HG03469 (cell line): ENCODE measurements at regions not wholly inside any gene's neighbourhood (a gene's known extent, or its start where the extent isn't known, plus 50 kb on each side); places are given as distances from the start of the nearest gene placed in this dataset.
"Not testable (repeated sequence)": the region's sequence is repeated elsewhere in the genome, so short reads cannot be mapped to it uniquely, and the experiment has no call there.

Experiments
- ATAC-seq: cut with Tn5 transposase; IDR thresholded peaks from one replicate; pipeline ENCODE4 v1.9.1; 2021; ENCODE audit warnings: mild to moderate bottlenecking, moderate library complexity, moderate number of reproducible peaks; ENCODE audit not compliant: unreplicated experiment

DNA sequence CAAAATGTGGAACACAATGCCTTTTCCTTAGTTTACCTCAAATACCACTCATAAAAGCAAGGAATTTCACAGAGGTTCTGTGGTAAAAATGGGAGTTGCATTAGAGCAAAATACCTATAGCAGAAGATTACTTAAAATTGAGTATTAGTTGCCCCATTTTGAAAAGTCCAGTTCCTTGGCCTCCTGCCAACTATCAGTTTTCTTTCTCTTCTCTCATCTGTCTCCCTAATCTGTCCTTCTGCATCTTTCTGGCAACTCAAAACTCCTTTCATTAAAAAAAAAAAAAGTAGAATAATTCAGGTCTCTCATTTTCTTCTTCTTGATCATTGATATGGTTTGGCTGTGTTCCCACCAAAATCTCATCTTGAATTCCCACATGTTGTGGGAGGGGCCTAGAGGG lies 127.3 kb downstream of the ATP23 start:
- ATAC-seq: no peak

DNA sequence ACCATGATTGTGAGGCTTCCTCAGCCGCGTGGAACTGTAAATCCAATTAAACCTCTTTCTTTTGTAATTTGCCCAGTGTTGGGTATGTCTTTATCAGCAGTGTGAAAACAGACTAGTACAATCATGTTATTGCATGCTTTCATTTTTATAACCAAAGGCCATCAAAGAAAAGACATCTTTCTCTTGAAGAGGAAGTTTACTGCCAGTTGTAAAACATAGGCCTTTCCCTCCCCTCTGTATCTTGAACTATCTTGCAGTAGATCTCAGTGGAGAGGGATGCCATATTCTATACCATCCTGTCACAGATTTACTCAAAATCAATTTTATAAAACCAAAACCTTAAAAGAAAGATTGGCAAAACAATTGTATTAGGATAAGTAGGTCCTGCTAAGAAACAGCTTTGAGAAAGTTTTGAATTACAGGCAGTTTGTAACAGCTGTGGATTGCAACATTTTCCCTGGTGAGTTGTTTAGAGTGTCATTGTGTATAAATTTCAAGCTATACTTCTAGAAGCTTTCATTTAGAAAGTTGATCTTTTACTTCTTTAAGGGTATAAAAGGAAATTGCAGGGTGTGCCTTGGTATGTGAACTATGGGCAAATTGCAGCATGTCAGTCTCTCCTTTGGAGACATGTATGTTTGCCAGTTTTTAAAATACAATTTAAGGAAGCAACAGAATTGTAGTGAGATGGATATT lies 128.0 kb downstream of the ATP23 start:
- ATAC-seq: no peak

DNA sequence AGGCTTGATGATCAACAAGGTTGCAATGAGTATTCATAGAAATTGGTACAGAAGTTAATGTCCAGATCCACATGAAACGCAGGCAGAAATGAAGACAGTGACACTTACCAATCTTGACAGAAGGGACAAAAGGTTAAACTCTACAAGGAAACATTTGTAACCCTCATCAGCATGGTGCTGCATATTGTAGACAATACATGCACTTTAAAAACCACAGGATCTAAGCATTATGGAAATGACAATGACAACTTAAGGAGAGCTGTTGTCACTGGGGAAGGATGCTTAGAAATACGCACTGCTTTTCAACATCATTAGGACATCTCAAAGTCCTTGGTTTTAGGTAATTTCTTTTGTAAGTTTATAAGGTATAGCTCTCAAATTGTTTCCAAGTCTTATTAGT lies 130.6 kb downstream of the ATP23 start:
- ATAC-seq: no peak

DNA sequence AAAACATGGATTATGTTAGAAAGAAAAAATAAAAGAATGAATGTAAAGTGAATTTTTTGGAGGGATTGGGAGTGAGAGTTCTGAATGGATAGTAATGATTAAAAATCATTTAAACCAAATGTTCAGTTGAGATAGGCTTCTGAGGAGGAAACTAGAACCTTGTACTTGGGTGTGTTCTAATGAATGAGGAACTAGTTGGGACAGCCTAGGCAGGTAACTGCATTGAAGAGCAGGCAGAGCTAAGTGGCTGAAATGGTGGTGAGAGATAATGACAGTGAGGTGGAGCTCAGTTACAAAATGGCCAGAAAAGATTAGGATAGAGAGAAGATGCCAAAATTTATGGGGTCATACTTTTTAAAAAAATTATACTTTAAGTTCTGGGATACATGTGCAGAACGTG lies 132.9 kb downstream of the ATP23 start:
- no peak for ATAC-seq

DNA sequence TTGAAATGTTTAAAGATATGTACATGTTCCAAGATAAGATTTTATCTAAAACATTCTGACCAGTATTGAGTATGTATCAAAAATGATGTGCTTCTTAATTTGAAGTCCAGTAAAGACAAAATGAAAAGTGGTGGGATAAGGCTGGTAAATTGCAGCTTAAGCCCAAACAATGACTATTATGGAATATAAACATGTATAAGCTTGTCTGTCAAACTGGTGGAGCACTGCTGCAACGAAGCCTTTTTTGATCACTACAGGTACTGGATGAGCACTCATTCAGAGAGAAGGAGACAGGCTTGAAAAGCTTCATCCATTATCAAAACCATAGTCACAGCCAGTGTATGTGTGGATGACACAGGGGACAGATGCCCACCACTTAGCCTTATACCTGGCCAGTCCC lies 138.4 kb downstream of the ATP23 start:
- no peak for ATAC-seq

DNA sequence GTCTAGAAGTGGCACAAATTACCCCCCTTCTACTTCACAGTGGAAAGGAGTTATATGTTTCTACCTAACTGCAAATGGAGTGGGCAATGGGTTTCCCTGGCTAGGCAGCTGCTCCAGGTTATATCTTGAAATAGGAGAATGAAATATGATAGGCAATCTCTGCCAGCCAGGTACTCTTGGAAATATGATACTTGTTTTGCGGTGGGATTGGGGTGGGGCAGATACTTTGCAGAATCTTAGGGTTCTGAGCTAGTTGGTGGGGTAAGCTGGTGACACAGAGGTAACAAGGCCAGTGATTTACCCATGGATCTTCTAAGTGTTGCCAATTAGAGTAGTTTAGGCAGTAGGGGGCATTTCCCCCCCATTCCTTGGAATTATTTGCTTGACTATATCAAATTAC lies 140.1 kb downstream of the ATP23 start:
- ATAC-seq: no peak

DNA sequence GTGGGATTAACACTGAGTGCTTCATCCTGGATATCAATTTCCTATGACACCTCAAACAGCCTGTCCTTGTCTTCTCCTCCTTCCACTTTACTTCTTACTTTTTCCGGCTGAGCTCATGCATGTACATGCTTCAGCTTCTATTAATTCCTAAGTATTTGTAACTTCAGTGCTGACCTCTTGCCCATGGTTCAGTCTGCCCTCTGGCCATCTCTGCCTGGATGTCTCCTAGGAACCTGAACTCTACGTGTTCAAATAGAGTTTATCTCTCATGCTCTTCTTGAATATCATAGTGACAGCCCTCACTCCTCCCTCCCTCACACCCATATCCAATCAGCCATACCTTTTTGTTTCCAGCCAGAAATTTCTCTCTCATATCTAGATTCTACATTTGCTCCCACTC lies 141.6 kb downstream of the ATP23 start:
- no peak for ATAC-seq

DNA sequence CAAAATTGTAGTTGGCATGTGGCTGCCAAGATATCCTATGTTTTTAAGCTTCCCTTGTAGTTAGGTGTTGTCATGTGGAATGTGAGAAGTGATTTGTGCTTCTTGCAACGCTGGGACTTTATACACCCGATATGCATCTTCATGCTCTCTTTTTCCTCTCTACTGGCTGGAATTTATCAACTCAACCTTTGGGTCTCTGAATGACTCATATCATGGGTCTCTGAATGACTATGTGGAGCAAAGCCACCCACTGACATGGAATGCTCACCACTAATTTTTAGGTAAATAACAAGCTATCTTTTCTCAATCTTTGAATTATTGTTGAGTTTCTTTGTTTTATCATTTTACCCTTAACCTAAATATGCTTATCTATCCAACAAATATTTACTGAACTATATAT lies 144.6 kb downstream of the ATP23 start:
- ATAC-seq: no peak

DNA sequence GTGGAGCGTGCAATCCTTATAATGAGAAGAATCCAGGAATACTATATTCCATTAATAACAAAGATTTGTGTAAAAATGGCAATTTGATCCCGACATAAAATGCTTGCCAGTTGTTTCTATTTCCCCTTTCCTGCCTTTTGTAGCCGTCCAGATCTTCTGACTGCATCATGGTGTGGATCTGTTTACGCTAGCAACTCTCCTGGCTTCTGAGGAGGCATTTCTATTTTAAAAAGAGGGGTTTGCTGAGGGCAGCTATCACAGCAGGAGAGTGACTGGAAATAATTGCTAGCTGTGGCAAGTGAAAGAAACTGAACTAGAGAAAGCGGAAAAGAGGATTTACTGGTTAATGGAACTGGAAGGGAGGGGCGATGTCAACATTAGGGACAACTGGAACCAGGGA lies 145.6 kb downstream of the ATP23 start:
- no peak for ATAC-seq

DNA sequence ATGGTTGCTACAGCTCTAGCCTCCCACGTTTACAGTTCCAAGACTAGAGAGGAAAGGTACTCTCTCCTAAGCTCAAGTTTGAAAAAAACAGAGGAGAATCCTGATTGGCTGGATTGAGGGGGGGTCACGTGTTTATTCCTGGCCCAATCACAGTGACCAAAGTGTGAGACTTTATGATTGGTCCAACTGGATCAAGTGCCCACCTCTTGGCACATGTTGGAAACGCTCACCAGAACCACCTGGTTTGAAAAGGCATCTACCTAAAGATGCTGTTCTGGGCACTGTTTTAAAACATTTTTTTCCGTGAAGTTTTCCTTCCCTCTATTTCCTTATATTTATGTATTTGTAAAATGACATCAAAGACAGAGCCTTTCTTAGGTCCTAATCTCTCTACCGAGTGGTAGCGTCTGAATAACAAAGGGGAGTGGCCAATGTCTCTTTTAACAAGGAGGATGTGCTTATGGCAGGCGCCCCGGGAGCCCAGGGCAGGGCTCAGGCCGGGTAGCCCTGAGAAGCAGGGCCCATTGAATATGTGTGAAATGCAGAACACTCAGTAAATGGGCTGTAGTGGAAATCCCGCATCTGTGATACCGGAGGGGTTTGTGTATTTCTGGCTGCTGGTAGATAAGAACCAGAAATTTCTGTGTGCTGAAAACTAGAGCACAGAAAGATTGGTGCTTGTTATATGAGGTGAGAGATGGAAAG lies 146.2 kb downstream of the ATP23 start:
- no peak for ATAC-seq

DNA sequence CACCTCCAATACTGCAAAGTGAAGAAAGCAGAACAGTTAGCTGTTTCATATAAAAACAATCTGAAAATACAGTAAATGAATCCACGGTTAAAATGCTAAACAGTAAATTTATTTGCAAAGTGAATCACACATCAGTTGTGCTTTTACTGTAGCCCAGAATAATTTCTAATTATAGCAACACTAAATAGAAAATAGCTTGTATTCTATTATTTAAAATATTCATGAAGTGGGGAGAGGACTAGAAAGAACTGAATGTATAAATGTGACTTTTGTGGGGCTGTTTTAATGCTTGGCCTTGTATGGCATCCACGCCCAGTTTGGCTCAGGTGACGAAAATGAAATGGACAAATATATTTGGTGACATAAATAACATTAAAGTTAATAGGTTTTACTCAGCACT lies 148.2 kb downstream of the ATP23 start:
- ATAC-seq: no peak

DNA sequence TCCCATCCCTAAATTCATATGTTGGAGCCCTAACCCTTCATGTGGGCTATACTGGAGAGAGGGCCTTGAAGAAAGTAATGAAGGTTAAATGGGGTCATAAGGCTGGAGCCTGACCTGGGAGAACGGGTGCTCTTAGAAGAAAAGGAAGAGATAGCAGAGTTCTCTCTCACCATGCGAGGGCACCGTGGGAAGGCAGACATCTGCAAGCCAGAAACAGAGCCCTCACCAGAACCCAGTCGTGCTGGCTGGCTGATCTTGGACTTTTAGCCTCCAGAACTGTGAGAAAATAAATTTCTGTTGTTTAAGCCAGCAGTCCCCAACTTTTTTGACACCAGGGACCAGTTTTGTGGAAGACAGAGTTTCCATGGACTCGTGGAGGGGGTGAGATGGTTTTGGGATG lies 149.3 kb downstream of the ATP23 start:
- ATAC-seq: no peak

DNA sequence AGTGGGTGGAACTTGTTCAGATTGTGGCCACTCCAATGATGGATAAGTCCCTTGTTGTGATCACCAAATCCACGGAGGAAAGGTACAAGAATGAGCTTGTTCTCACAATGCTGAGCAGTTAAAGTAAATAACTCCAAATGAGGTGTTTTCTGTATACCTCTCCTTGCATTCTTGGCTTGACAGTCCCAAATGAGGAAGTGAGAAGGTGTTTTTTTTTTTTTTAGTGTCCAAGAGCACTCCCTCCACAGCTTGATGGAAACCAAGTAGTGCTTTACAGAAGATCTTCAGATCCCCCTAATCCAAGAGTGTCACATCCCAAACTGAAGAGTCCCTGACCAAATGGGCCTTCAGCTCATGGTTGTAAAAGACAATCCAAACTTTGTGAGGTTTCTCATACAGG lies 153.6 kb downstream of the ATP23 start:
- no peak for ATAC-seq

DNA sequence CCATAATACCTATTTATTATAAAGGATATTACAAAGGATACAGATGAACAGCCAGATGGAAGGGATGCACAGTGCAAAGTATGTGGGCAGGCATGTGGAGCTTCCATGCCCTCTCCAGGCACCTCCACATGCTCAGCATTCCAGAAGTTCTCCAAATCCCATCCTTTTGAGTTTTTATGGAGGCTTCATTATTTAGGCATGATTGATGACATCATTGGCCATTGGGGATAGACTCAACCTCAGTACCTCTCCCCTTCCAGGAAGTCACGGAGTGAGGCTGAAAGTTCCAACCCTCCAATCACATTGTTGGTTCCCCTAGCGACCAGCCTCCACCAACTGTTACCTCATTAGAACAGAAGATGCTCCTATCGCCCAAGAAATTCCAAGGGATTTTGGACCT lies 156.4 kb downstream of the ATP23 start:
- no peak for ATAC-seq

DNA sequence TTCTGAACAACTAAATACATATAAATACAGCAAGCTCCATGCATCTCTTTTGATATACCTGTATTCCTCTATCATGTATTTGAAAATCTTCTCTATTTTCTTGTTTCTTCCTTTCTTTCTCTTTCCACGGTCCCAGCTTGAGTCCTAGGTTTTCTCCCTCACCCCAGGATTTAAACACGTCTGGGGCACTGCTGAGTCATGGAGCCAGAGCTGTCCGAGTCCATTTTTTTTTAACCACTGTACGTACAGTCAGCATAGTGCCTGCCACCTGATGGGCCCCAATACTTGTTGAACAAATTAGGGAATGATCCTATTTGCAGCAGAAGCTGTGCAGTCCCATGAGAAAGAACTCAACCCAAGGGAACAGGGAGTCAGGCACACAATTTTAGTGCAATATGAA lies 158.1 kb downstream of the ATP23 start:
- ATAC-seq: no peak

DNA sequence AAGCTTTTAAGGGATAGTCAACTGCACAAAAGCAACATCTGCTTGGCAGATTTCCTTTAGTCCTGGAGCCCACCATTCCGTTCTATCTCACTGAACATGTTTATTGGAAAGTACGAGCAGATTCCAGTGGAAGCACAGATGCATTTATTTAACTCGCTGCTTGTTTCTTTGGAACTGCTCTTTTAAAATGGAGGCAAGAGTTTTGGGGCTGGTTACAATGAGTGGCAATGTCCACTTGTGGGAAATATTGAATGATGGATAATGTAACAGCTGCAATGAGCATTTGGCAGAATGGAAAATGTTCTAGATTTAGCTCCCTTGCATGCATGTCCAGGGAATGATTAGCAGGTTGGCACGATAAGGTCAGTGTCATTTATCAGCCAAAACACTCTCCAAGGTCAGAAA lies 163.0 kb downstream of the ATP23 start:
- no peak for ATAC-seq

DNA sequence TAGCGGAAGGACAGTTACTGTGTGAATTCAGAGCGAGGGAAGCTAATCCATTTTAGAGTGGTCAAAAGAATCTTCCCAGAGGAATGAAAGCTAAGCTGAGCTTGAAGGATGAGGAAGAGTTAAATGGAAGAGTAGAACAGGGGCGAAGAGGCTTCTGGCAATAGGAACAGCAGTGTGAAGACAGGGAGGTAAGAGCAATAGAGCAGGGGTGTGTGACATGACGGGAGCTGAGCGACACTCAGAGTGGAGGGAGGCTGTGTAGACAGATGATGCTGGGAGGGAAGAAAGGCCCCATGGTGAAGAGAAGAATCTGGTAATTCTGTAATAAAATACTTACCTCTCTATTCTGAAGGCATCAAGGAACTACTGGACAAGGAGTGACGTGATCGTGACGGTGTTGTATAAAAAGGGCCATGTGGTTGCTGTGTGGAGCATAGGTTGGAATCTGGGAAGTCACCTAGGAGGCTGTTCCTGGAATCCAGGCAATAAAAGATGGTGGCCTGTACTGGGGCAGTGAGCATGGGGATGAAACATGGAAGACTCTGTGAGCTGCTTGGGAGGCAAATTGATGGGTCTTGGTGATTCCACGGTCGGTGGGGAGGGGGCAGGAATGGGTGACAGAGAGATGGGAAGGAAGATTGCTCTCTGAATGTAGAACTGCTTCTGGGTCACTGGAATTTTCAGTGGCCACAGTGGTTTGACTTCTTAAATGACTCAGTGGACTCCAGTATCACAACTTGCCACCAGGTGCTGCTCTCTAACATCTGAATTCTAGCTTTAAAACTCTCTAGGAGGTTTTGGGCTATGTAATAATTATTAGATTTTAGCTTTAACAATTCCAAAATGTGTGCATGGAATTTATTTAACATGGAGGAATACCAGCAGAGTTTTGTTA lies 164.1 kb downstream of the ATP23 start:
- no peak for ATAC-seq

DNA sequence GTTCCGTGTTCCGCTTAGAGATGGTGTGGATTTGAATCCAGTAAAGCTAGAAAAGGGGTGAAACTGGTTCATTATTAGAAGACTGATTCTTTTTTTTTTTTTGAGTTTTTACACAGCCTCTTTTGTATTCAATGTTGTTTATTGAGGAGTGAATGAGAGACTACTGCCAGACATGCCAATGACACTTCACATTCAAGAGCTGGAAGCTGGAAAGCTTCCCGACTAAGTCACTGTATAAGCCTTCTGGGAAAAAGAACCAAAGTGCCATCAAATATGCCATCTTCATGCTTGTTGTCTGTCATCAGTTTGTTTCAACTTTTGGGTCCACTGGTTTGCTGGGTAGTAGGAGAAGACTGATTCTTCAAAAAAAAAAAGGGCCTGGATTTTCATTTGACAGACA lies 164.8 kb downstream of the ATP23 start:
- no peak for ATAC-seq

DNA sequence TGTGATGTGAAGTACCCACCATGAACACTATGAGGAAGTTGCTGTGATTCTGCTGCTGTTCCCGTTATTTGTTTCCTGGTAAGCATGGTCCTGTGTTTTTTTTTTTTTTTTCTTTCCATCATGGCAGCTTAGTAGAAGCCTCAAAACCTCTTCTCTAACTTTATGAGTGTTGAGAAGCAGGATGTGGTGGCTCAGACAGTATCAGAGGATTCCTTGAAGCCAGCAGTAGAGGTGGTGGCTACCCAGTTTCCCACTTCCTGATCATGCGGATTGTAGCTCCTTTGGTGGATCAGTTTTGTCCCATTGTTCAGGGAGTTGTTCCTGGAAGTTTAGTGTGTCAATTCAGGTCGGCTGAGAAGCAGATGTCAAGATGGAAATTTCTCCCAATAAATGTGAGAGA lies 175.8 kb downstream of the ATP23 start:
- no peak for ATAC-seq

DNA sequence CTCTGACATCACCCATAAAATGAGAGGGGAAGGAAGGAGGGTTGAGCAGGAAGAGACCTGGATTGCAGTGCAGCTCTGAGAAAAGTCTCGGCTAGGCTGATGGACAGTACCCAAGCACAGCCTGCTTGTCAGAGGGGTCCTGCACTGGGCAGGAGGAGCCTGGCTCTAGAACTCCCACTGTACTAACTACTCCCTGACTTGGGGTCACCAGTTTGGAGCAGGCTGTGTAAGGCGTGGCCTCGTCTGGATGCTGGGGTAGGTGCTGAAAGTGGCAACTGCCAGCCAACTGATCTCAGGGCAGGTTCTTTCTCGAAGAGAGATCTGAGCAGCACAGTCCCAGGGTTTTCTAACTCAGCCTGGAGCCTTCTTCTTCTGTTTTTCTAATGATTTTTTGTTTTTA lies 176.3 kb downstream of the ATP23 start:
- no peak for ATAC-seq

DNA sequence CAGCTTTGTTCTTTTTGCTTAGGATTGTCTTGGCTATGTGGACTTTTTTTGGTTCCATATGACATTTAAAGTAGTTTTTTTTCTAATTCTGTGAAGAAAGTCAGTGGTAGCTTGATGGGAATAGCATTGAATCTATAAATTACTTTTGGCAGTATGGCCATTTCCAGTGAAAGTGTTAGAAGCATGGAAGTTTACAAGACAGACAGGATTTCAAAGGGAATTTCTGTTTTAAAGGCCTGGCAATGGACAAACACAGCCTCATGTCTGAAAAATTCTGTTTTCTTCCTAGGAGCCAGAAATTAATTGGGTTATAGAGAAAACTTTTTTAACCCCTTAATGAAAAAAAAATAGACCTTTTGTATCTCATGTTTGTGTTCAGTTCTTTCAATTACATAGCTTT lies 184.4 kb downstream of the ATP23 start:
- not testable (repeated sequence) for ATAC-seq
